ENCODE measurements at regions not wholly inside any gene's neighbourhood (a gene's known extent, or its start where the extent isn't known, plus 50 kb on each side); places are given as distances from the start of the nearest gene placed in this dataset.

DNA sequence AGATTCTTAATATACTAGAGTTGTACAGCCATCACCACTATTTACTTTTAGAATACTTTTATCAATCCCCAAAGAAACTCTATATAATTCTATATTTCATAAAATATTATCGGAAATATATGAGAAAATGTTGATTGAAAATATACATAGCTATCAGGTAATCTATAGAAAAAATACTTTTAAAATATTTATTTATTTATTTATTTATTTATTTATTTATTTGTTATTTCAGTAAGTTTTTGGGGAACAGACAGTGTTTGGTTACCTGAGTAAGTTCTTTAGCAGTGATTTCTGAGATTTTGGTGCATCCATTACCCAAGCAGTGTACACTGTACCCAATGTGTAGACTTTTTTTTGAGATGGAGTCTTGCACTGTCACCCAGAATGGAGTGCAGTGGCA, 206.6 kb upstream of the DAAM1 start:
- TF ChIP-seq EP300 (IDR thresholded peaks at IDR 0.05; ENCODE audit: borderline replicate concordance in 1 of 2, low read depth in 2 of 2, low read length in 2 of 2) = no peak
- TF ChIP-seq KDM5A (IDR thresholded peaks at IDR 0.05; ENCODE audit: low read length) = no peak
- TF ChIP-seq, protein P1, sequence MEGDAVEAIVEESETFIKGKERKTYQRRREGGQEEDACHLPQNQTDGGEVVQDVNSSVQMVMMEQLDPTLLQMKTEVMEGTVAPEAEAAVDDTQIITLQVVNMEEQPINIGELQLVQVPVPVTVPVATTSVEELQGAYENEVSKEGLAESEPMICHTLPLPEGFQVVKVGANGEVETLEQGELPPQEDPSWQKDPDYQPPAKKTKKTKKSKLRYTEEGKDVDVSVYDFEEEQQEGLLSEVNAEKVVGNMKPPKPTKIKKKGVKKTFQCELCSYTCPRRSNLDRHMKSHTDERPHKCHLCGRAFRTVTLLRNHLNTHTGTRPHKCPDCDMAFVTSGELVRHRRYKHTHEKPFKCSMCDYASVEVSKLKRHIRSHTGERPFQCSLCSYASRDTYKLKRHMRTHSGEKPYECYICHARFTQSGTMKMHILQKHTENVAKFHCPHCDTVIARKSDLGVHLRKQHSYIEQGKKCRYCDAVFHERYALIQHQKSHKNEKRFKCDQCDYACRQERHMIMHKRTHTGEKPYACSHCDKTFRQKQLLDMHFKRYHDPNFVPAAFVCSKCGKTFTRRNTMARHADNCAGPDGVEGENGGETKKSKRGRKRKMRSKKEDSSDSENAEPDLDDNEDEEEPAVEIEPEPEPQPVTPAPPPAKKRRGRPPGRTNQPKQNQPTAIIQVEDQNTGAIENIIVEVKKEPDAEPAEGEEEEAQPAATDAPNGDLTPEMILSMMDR (IDR thresholded peaks at IDR 0.05; ENCODE audit: control extremely low read depth in 1 of 3, insufficient read depth in 1 of 3, low read depth in 1 of 3, low read length in 3 of 3) = no peak
- TF ChIP-seq HDAC6 (IDR thresholded peaks at IDR 0.05; ENCODE audit: low read depth, low read length) = no peak
- TF ChIP-seq SRF (IDR thresholded peaks at IDR 0.05; ENCODE audit: low read depth, low read length) = no peak
- no peak for TF ChIP-seq GTF2F1 (IDR thresholded peaks at IDR 0.05; ENCODE audit: borderline replicate concordance, low read depth, low read length)
- no peak for TF ChIP-seq JUND (IDR thresholded peaks at IDR 0.05; ENCODE audit: low read length)
